H1 (cell line): ENCODE measurements at regions not wholly inside any gene's neighbourhood (a gene's known extent, or its start where the extent isn't known, plus 50 kb on each side); places are given as distances from the start of the nearest gene placed in this dataset.

ENCODE experiments used
- CEBPB ChIP-seq: IDR thresholded peaks from 2 replicates; pipeline ENCODE4 v1.6.1; 2012; ENCODE audit warnings: low read depth, low read length
- CTCF ChIP-seq, 3 experiments: IDR thresholded peaks; 1 replicate in 2 of 3; 2 replicates in 1 of 3; pipeline versions ENCODE4 v1.5.1 to v1.6.1; 2011; ENCODE audit warnings: low read length in 3 of 3, mild to moderate bottlenecking in 3 of 3, inconsistent platforms in 2 of 3, low read depth in 1 of 3, moderate library complexity in 1 of 3; ENCODE audit not compliant: insufficient read depth in 1 of 3; ENCODE audit errors: control extremely low read depth in 1 of 3
- EZH2 ChIP-seq: fragments of 200-600 bp; sonication (generic); IDR thresholded peaks from 2 replicates; pipeline ENCODE4 v1.7.1; 2012; ENCODE audit warnings: low read depth, mild to moderate bottlenecking, moderate library complexity, low read length, inconsistent platforms; ENCODE audit not compliant: severe bottlenecking
- MAX ChIP-seq: IDR thresholded peaks from 2 replicates; pipeline ENCODE4 v1.6.1; 2012; ENCODE audit warnings: inconsistent platforms
- POLR2A ChIP-seq, 2 experiments: IDR thresholded peaks; 1 replicate in 1 of 2; 2 replicates in 1 of 2; pipeline ENCODE4 v1.6.1; 2011; ENCODE audit warnings: low read depth in 2 of 2, low read length in 2 of 2, mild to moderate bottlenecking in 2 of 2; ENCODE audit errors: control extremely low read depth in 1 of 2
- ZNF274 ChIP-seq: IDR thresholded peaks from 2 replicates; pipeline ENCODE4 v1.7.0; 2012; ENCODE audit warnings: low read length, borderline replicate concordance; ENCODE audit errors: extremely low read depth

- no peak for TF ChIP-seq POLR2A (IDR thresholded peaks at IDR 0.05; ENCODE audit: control extremely low read depth in 1 of 2, low read depth in 2 of 2, low read length in 2 of 2)
- TF ChIP-seq EZH2: no peak
- no peak for TF ChIP-seq CTCF (IDR thresholded peaks at IDR 0.05; ENCODE audit: control extremely low read depth in 1 of 3, insufficient read depth in 1 of 3, low read depth in 1 of 3, low read length in 3 of 3)
- TF ChIP-seq MAX: no peak
- no peak for TF ChIP-seq ZNF274
- no peak for TF ChIP-seq CEBPB
Measured at GRCh38 chr4:151952711-151953254, 192.0 kb upstream of the GATB start.
